Left cardiac atrium (tissue), 4 donors: ENCODE measurements at regions not wholly inside any gene's neighbourhood (a gene's known extent, or its start where the extent isn't known, plus 50 kb on each side); places are given as distances from the start of the nearest gene placed in this dataset.
A peak's percentile ranks its signal among the peaks of the same experiment; 100 is the strongest.

Source experiments
- ATAC-seq, 2 donors: fragments of 200-7000 bp; cut with Tn5 transposase; one replicate each; pipeline ENCODE4 v1.9.1; 2020; ENCODE audit warnings: mild to moderate bottlenecking in 2 of 2, moderate library complexity in 2 of 2
- DNase-seq: peaks from one replicate; pipeline ENCODE4 v3.0.0-alpha.2; 2020
- intact Hi-C, 2 donors: fragments of 100-400 bp; cut with DNase I; formaldehyde crosslinking; loops; one replicate each; pipeline versions ENCODE4 v1.14.1 to v1.15.1; 2022 to 2023
- donor health status: DM: no; HTN: yes; CAD: no.
- donor health status: DM: no; HTN: yes; CAD: no; lungs with severe emphysema.
- donor health status: DM: yes; HTN: yes; CAD: no.
- donor health status: Dilated cardiomyopathy.

GRCh38 chr16:72264771-72265170 lies 92.8 kb upstream of the PMFBP1 start:
- ATAC-seq (no peak), DNase-seq (no peak)
- intact Hi-C loops: no loop called here

DNA sequence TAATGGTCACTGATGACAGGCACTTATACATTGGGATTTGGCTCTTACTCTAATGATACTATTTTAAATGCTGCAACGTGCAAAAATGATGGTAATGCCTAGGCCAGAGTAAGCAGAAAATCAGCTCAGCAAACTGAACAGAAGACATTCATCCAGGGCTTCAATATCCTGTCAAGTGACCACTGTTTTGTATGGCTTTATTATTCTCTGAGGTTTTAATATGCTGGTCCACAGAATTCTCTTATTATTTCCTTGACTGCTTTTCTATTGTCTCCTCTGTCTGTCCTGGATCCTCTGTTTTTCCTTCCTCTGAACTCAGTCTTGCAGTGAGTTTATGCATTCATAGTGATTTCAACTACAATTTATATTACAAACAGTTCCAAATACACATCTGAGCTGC lies 90.8 kb upstream of the PMFBP1 start:
- no peak for ATAC-seq
- no peak for DNase-seq
- intact Hi-C loops: no loop called here

DNA sequence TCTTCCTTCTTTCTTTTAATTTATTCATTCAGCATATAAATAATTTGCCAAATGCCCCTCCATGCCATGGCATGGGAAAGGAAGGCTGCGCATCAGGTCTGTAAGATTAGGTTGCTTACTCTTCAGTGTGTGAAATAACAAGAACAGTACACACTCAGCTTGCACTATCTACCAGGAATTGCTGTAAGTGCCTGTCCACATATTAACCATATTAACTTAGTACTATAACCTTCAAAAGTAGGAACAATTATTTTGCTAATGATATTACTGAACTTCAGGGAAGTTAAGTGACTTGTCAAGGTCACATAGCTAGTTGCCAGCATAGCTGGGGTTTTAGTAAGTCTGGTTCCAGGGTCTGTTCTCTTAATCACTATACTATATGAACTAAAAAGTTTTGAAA lies 89.2 kb upstream of the PMFBP1 start:
- ATAC-seq (no peak), DNase-seq (no peak)
- intact Hi-C loops: no loop called here

DNA sequence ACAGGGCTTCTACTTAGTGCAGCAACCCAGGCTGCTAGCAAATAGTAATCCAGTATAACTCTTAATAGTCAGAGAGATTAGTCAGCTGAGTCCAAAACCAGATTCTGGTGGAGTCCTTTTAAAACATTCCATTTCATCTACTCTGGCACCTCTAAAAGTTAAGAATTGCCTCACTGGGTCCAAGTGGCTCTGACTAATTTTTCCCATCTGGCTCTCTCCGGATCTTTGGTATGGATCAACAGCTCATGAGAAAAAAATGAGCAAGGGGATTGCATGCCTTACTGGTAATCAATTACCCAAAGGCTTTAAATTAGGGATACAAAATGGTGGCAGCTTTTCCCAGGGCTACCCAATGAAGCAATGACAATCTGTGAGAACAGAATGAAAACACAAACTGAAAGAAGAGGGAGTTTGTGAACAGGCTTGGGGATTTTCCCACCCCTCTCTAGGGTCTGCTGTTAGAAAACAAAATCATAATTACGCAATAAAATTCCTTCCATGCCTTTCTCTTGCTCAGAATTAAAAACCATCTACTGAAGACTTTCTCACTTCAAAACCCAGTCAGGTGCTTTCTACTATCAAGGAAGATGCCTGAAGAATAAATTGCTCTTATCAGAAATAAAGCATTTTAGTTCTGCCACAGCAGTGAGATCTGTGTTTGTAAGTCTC lies 84.6 kb upstream of the PMFBP1 start:
- no peak for DNase-seq
- peak in 1 of 2 donors; percentile 46 for ATAC-seq
- intact Hi-C loops: no loop called here

DNA sequence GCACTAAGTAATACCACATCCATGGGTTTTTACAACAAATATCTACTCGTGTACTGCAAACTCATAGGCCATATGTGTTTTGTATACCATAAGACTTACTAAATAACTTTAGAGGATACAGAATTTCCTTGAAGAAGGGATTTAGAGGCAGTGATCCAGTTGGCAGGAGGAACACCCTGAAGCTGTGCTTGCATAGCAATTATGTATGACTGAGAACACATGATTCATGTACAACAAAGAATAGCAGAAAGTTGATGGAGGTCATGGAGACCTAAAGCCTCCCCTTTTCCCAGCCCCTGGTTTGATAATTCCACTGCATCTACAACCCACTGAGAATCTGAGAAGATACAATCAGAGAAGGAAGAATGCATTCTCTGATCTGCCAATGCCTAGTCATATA lies 83.8 kb upstream of the PMFBP1 start:
- intact Hi-C loops: no loop called here
- DNase-seq (no peak), ATAC-seq (no peak)

- no peak for ATAC-seq
These were observed 75.9 kb upstream of the PMFBP1 start for GRCh38 chr16:72247821-72248253.

GRCh38 chr16:72246423-72246822 lies 74.5 kb upstream of the PMFBP1 start:
- DNase-seq (no peak), ATAC-seq (no peak)
- intact Hi-C loops: loop anchor here in 1 of 2 donors (10.0 kb wide), 1 partner anchor 218 kb away; no protein-coding TSS in a partner anchor

More at GRCh38 chr16:72247821-72248253, 75.9 kb upstream of the PMFBP1 start:
- DNase-seq: no peak
- intact Hi-C loops: loop anchor here in 1 of 2 donors (10.0 kb wide), 1 partner anchor 217 kb away; no protein-coding TSS in a partner anchor

DNA sequence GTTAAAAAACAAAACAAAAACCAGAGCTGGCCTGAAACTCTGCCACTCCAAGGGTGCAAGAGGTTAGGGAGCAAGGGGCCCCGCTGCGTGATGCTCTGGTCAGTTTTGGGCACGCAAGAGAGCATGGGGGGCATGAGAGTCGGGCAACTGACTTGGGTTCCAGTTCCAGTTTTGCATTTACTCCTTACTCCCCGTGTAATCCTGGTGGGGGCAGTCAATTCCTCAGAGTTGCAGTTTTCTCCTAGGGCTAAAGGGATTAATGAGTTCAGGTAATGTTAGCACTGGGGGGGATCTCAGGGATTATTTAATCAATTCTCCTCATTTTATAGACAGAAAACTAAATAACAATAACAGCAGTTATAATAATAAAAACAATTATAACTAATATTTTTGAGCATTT lies 72.9 kb upstream of the PMFBP1 start:
- ATAC-seq (no peak), DNase-seq (no peak)
- intact Hi-C loops: loop anchor here in 1 of 2 donors (10.0 kb wide), 1 partner anchor 220 kb away; no protein-coding TSS in a partner anchor

DNA sequence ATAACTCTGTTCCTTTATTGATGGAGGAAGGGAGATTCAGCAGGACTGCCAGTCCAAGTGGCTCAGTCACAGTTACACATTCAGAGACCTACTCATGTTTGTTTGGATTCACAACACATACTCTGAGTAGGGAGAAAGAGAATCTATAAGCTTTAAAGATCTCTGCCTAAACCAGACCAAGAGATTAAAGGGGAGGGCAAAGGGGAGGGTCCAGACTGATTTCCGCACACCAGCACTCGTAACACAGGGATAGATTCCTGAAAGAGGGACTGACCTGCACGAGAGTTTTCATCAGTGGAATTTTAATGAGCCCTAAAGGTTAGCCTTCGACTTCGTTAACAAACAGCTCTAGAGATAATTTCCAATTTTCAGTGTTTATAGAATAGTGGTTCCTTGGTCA lies 71.7 kb upstream of the PMFBP1 start:
- ATAC-seq (no peak), DNase-seq (no peak)
- intact Hi-C loops: loop anchor here in 1 of 2 donors (10.0 kb wide), 1 partner anchor 221 kb away; no protein-coding TSS in a partner anchor

DNA sequence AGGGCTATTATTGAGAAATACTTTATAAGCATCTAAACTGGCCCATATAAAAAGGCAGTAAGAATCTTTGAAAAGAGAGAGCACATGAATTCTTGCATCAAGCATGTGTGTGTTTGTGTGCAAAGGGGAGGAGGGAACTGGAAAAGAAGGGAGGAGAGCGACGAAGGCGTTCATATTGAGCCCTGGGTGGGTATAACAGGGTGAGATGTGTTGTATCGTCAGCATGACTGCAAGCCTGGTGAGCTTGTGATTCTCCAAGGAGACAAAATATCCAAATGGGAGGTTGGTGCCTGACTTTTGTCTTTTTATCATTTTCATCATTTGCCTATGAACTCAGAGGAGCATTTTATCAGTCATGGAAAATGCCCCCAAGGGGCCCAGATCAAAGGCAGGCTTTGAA lies 70.8 kb upstream of the PMFBP1 start:
- intact Hi-C loops: loop anchor here in 1 of 2 donors (10.0 kb wide), 1 partner anchor 222 kb away; no protein-coding TSS in a partner anchor
- DNase-seq: no peak

DNA sequence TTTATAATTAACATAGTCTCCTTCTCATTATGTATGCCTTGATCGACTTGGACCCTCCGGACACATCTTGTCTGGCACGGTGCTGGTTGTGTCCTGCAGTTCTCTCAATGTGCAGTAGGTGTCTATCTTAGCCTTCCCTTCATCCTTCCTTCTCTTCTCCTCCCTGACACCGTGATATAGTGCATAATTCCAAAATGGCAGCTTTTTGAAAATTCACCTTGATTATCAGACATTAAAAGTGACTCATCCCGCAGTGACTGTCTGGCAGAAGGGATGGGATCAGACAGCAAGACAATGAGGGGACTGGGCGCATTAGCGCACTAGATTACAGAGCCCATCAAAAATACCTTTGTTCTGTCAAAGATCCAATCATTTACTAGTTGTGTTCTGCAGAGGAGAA lies 70.0 kb upstream of the PMFBP1 start:
- ATAC-seq: peak in 1 of 2 donors; percentile 87
- peak; percentile 21 for DNase-seq
- intact Hi-C loops: loop anchor here in 1 of 2 donors (10.0 kb wide), 1 partner anchor 223 kb away; no protein-coding TSS in a partner anchor

More for the DNA sequence above, 70.8 kb upstream of the PMFBP1 start:
- no peak for ATAC-seq

DNA sequence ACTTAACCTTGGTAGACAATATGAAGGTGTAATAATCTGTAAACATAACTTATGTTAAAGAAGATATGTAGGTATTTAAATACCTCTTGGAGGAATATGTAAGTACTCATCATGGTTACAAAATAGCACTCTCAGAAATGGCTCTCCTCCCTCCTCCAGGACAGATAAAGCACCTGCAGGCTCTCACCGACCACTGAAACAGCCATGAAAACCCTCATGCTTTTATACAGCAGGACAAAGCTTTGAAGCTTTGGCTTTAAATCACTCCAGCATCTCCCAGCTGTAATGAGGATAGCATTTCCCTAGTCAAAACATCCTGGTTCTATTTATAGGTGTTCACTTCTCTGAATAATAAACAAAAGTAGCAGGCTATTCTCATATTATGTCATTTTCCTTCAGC lies 69.1 kb upstream of the PMFBP1 start:
- no peak for ATAC-seq
- DNase-seq: no peak
- intact Hi-C loops: loop anchor here in 1 of 2 donors (10.0 kb wide), 1 partner anchor 224 kb away; no protein-coding TSS in a partner anchor

DNA sequence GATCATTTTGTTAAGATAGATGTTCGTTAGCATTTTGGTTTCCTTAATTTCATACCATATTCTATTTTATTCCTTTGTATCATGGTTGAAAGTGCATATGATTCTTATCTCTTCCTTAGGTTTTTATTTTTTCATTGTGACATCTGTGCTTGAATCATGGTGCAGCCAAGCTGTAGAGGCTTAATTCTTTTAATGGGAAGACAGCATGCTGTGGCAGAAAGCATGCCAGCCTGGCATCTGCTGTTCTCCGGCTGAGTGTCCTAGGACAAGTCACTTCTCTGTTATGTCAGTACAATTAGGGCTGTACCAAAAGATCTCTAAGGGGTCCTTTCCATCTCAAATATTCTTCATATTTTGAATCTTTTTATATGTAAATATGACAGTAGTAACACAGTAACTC lies 68.5 kb upstream of the PMFBP1 start:
- no peak for ATAC-seq
- DNase-seq: no peak
- intact Hi-C loops: loop anchor here in 1 of 2 donors (10.0 kb wide), 1 partner anchor 224 kb away; no protein-coding TSS in a partner anchor

GRCh38 chr16:72236866-72237265 lies 64.9 kb upstream of the PMFBP1 start:
- DNase-seq: no peak
- intact Hi-C loops: no loop called here
- ATAC-seq: no peak

DNA sequence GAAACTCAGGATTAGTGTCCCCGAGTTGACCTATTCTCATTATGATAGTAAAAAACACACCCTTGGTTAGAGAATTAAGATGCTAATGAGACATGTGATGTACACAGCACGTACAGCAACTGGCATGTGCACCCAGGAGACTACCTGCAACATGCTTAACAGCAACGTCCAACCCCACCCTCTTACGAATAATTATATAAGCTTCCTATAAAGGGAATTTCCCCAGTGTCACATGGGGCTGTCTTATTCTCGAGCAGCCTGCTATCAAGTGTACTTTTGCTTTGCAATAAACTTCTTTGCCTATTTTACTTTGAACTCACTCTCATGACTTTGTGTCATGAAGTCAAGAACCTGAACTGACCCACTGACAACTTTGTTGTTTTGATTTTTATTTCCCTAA lies 62.4 kb upstream of the PMFBP1 start:
- DNase-seq (no peak), ATAC-seq (no peak)
- intact Hi-C loops: no loop called here

DNA sequence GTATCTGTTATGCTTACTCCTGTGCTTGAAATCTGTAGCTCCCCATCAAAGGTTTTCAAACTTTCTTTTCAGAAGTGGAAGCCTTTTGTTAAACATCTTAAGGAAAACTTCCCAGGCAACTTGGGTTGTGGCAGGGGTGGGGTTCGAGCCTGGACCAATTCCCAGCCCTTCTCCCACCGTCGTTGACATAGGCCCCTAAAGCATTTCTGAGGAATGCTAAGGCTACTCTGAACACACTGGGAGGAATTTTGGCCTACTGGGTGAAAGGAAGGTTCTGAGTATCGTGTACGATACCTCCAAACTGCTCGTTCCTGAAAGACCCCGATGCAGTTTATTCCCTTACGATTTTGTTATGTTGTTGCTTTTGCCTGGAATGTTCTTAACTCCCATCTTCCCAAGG lies 56.1 kb upstream of the PMFBP1 start:
- DNase-seq: no peak
- intact Hi-C loops: loop anchor here in 1 of 2 donors (10.0 kb wide), 1 partner anchor 63 kb away; no protein-coding TSS in a partner anchor
- no peak for ATAC-seq

DNA sequence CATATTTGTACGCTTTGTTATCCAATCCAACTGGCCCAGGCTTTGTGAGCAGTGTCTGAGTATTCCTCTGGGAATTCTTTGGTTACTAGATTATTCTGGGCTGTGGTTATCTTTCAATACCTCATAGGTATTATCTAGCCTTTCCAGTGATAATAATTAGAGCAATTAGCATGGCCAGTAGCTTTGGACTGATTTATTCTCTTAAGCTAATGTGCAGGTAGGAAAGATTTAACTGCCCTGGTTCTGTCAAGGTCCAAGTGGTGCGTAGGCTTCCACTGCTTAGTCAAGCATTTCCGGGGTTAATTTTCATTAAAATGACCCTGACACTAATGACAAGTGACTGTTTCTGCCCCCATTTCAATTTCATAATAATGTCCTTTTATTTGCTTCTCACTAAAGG lies 54.2 kb upstream of the PMFBP1 start:
- intact Hi-C loops: loop anchor here in 1 of 2 donors (10.0 kb wide), 1 partner anchor 61 kb away; no protein-coding TSS in a partner anchor
- no peak for DNase-seq
- ATAC-seq: no peak

GRCh38 chr16:72224260-72224768 lies 52.4 kb upstream of the PMFBP1 start:
- intact Hi-C loops: loop anchor here in 1 of 2 donors (10.0 kb wide), 1 partner anchor 60 kb away; no protein-coding TSS in a partner anchor
- DNase-seq (no peak), ATAC-seq (no peak)

DNA sequence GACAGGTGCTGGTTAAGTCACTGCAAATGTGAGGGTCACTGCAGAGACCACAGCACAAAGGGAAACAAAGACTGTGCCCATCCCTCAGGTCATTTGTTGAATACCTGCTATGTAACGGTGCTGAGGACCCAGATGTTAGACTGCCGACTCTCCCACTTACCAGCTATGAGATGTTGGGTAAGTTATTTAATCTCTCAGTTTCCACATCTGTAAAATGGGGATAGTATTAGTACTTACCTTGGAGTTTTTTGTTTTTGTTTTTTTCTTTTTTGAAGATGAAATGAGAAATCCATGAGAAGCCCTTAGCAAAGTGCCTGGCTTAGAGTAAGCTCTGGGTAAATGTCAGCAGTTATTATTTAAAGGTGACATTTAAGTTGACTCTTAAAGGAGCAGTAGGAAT lies 50.5 kb upstream of the PMFBP1 start:
- ATAC-seq (no peak), DNase-seq (no peak)
- intact Hi-C loops: loop anchor here in 1 of 2 donors (10.0 kb wide), 1 partner anchor 58 kb away; no protein-coding TSS in a partner anchor
